GM06990 (cell line): ENCODE measurements at regions not wholly inside any gene's neighbourhood (a gene's known extent, or its start where the extent isn't known, plus 50 kb on each side); places are given as distances from the start of the nearest gene placed in this dataset.

Experiments used
- DNase-seq: peaks from one replicate; pipeline ENCODE4 v3.0.0-alpha.2; 2011; ENCODE audit not compliant: insufficient read length; ENCODE audit errors: extremely low read depth
- H3K27me3 ChIP-seq: replicated peaks from 2 replicates; pipeline ENCODE4 v1.6.0; 2011; ENCODE audit warnings: low read length; ENCODE audit not compliant: control insufficient read depth, insufficient read depth
- H3K36me3 ChIP-seq: 2 replicates; pipeline ENCODE4 v1.5.1; 2011; ENCODE audit warnings: low read length; ENCODE audit not compliant: control insufficient read depth, insufficient read depth
- H3K4me3 ChIP-seq: replicated peaks from 2 replicates; pipeline ENCODE4 v1.5.1; 2011; ENCODE audit warnings: low read depth, mild to moderate bottlenecking, control low read depth, low read length
- TF ChIP-seq, protein P1 (sequence below): IDR thresholded peaks from 2 replicates; pipeline ENCODE4 v1.5.1; 2011; ENCODE audit warnings: low read length, control low read depth, mild to moderate bottlenecking, inconsistent platforms; ENCODE audit not compliant: insufficient read depth, poor library complexity, severe bottlenecking

GRCh38 chrX:39534949-39535348, 562.8 kb downstream of the BCOR start:
- no peak for DNase-seq
- TF ChIP-seq, protein P1, sequence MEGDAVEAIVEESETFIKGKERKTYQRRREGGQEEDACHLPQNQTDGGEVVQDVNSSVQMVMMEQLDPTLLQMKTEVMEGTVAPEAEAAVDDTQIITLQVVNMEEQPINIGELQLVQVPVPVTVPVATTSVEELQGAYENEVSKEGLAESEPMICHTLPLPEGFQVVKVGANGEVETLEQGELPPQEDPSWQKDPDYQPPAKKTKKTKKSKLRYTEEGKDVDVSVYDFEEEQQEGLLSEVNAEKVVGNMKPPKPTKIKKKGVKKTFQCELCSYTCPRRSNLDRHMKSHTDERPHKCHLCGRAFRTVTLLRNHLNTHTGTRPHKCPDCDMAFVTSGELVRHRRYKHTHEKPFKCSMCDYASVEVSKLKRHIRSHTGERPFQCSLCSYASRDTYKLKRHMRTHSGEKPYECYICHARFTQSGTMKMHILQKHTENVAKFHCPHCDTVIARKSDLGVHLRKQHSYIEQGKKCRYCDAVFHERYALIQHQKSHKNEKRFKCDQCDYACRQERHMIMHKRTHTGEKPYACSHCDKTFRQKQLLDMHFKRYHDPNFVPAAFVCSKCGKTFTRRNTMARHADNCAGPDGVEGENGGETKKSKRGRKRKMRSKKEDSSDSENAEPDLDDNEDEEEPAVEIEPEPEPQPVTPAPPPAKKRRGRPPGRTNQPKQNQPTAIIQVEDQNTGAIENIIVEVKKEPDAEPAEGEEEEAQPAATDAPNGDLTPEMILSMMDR = no peak
- H3K4me3 ChIP-seq = no peak overlapping the region
- no peaks in the 10 kb centered on the region for H3K36me3 ChIP-seq
- no peaks in the 10 kb centered on the region; the same call in 1 of the 2 replicates for H3K27me3 ChIP-seq

- TF ChIP-seq, protein P1 = no peak
- Histone ChIP-seq H3K27me3 (no peaks in the 10 kb centered on the region; the same call in 1 of the 2 replicates), H3K4me3 (no peak overlapping the region), H3K36me3 (no peaks in the 10 kb centered on the region)
- no peak for DNase-seq
Observed at GRCh38 chrX:39536211-39536610, 561.5 kb downstream of the BCOR start.

- TF ChIP-seq, protein P1 = no peak
- Histone ChIP-seq H3K27me3 (no peaks in the 10 kb centered on the region; the same call in 1 of the 2 replicates), H3K36me3 (no peaks in the 10 kb centered on the region), H3K4me3 (no peak overlapping the region)
- DNase-seq = no peak
Observed at GRCh38 chrX:39541881-39542280, 555.9 kb downstream of the BCOR start.

DNA sequence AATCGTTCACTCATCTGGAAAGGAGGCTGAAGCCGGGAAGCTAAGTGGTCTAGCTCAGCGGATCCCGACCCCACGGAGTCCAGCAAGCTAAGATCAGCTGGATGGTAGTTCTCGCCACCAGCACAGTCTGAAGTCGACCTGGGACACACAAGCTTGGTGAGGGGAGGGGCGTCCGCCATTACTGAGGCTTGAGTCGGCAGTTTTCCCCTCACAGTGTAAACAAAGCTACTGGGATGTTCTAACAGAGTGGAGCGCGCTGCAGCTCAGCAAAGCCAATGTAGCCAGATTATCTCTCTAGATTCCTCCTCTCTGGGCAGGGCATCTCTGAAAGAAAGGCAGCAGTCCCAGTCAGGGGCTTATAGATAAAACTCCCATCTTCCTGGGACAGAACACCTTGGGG, 555.4 kb downstream of the BCOR start:
- TF ChIP-seq, protein P1 = no peak
- Histone ChIP-seq H3K36me3 (no peaks in the 10 kb centered on the region), H3K27me3 (no peaks in the 10 kb centered on the region; the same call in 1 of the 2 replicates), H3K4me3 (no peak overlapping the region)
- no peak for DNase-seq

DNA sequence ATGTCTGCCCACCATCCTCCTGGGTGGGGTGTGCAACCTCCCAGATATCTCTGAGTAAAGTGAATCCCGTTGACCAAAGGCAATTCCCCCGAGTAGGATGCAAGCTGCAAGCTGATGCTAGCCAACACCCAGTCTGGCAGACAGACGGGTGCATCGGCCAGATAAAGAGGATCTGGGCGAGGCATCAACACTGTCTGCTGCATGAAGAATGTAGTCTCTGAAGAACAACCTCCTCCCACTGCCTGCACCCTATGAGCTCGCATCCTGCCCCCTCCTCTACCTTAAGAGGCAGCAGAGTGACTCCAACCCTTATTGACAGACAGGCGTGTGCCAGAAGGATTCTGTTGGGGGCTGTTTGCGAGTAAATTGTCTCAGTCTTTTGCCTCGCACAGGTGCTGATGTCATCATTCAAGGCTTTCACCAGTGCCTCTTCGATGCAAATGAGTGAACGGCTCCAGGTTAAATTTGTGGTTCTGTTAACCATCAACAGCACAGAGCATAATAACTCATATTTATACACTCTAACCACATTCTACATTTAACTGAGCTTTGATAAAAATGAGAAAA, 546.9 kb downstream of the BCOR start:
- no peak for DNase-seq
- Histone ChIP-seq H3K36me3 (no peaks in the 10 kb centered on the region), H3K27me3 (no peaks in the 10 kb centered on the region; the same call in 1 of the 2 replicates), H3K4me3 (no peak overlapping the region)
- TF ChIP-seq, protein P1 = no peak

GRCh38 chrX:39551762-39552161, 546.0 kb downstream of the BCOR start:
- no peaks in the 10 kb centered on the region; the same call in 1 of the 2 replicates for H3K27me3 ChIP-seq
- H3K4me3 ChIP-seq = no peak overlapping the region
- TF ChIP-seq, protein P1 = no peak
- no peak for DNase-seq
- no peaks in the 10 kb centered on the region for H3K36me3 ChIP-seq
